HEK293 (cell line): ENCODE measurements at regions not wholly inside any gene's neighbourhood (a gene's known extent, or its start where the extent isn't known, plus 50 kb on each side); places are given as distances from the start of the nearest gene placed in this dataset.
"Not testable (repeated sequence)": the region's sequence is repeated elsewhere in the genome, so short reads cannot be mapped to it uniquely, and the experiment has no call there.

Source experiments
- CTCF ChIA-PET: fragments of 350-600 bp; formaldehyde crosslinking; extraction: SDS; loops from one replicate; lab custom pipeline; 2021; ENCODE audit warnings: antibody characterized with exemption; lab: Yijun Ruan, JAX
- POLR2A ChIA-PET: fragments of 300-600 bp; formaldehyde crosslinking; extraction: SDS; loops from one replicate; lab custom pipeline; 2020; ENCODE audit warnings: antibody characterized with exemption, inconsistent platforms; lab: Yijun Ruan, JAX
- H3K27ac ChIP-seq: fragments of 200-500 bp; sonication (Bioruptor generic); 2 replicates; pipeline ENCODE4 v1.5.1; 2014; ENCODE audit warnings: low read depth, low read length, control low read depth, inconsistent platforms; ENCODE audit errors: extremely low read depth
- H3K36me3 ChIP-seq, 2 experiments: fragments of 200-500 bp in 1 of 2; sonication (Bioruptor generic) in 1 of 2; 1 replicate in 1 of 2; 2 replicates in 1 of 2; pipeline ENCODE4 v1.5.1; 2014 to 2017; ENCODE audit warnings: inconsistent platforms in 2 of 2, low read length in 2 of 2; ENCODE audit not compliant: control insufficient read depth in 2 of 2, insufficient read depth in 1 of 2
- H3K4me1 ChIP-seq: fragments of 200-500 bp; sonication (Bioruptor generic); 2 replicates; pipeline ENCODE4 v1.5.1; 2014; ENCODE audit warnings: mild to moderate bottlenecking, low read length, inconsistent platforms; ENCODE audit not compliant: control insufficient read depth, insufficient read depth
- H3K4me3 ChIP-seq: 2 replicates; pipeline ENCODE4 v1.5.1; 2011; ENCODE audit warnings: low read depth, mild to moderate bottlenecking, control low read depth, low read length, moderate library complexity
- H3K9me3 ChIP-seq: fragments of 200-500 bp; sonication (Bioruptor generic); 2 replicates; pipeline ENCODE4 v1.5.1; 2014; ENCODE audit warnings: low read depth, low read length, inconsistent platforms; ENCODE audit not compliant: control insufficient read depth, insufficient read depth
- ZNF114 ChIP-seq: fragments of 450-650 bp; formaldehyde crosslinking; IDR thresholded peaks from 2 replicates; pipeline ENCODE4 v1.5.0; 2017; ENCODE audit warnings: missing biosample characterization, missing genetic modification characterization
- ZNF280C ChIP-seq: fragments of 450-650 bp; formaldehyde crosslinking; IDR thresholded peaks from 2 replicates; pipeline ENCODE4 v1.5.1; 2016; ENCODE audit warnings: missing biosample characterization, missing genetic modification characterization
- ZNF510 ChIP-seq: fragments of 450-650 bp; formaldehyde crosslinking; IDR thresholded peaks from 2 replicates; pipeline ENCODE4 v1.5.1; 2018; ENCODE audit warnings: mild to moderate bottlenecking, missing genetic modification characterization, missing biosample characterization; ENCODE audit not compliant: insufficient replicate concordance
- ZNF549 ChIP-seq: fragments of 450-650 bp; IDR thresholded peaks from 2 replicates; pipeline ENCODE4 v1.5.1; 2018; ENCODE audit warnings: missing biosample characterization, missing genetic modification characterization, mild to moderate bottlenecking, inconsistent platforms, moderate library complexity
- TF ChIP-seq, protein P1 (sequence below): fragments of 450-650 bp; formaldehyde crosslinking; optimal IDR thresholded peaks from 2 replicates; pipeline ENCODE3; 2016; ENCODE audit warnings: missing biosample characterization, mild to moderate bottlenecking, missing genetic modification characterization

DNA sequence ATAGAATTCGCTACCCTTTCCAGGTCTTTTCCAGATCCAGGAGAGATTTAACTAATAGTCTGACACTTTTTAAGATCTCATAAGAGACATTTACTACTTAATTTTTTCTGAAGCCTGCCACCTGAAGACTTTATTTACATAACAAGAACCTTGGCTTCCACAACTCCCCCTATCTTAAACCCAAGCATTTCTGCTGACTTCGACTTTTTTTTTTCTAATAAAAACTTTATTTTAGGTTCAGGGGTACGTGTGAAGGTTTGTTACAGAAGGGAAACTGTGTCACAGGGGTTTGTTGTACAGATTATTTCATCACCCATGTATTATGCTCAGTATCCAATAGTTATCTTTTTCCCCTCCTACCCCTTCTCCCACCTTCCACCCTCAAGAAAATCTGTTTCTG is 64.9 kb upstream of the OR14J1 start (continued):
- no peak for TF ChIP-seq ZNF280C (tag by site-specific recombination)
- TF ChIP-seq ZNF549 (tag by site-specific recombination): no peak
- no peak for TF ChIP-seq ZNF114 (tag by site-specific recombination)
- no peak for TF ChIP-seq ZNF510
- TF ChIP-seq, protein P1, sequence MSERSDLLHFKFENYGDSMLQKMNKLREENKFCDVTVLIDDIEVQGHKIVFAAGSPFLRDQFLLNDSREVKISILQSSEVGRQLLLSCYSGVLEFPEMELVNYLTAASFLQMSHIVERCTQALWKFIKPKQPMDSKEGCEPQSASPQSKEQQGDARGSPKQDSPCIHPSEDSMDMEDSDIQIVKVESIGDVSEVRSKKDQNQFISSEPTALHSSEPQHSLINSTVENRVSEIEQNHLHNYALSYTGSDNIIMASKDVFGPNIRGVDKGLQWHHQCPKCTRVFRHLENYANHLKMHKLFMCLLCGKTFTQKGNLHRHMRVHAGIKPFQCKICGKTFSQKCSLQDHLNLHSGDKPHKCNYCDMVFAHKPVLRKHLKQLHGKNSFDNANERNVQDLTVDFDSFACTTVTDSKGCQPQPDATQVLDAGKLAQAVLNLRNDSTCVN (tag by site-specific recombination): no peak

DNA sequence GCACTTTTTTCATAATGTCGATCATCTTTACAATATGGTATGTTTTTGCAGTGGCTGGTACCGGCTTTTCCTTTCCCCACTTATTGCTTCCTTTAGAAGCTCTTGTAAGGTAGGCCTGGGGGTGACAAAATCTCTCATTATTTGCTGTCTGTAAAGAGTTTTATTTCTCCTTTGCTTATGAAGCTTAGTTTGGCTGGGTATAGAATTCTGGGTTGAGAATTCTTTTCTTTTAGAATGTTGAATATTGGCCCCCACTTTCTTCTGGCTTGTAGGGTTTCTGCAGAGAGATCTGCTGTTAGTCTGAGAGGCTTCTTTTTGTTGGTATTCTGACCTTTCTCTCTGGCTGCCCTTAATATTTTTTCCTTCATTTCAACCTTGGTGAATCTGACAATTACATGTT is 58.5 kb upstream of the OR14J1 start:
- CTCF ChIA-PET, POLR2A ChIA-PET, H3K27ac ChIP-seq, H3K9me3 ChIP-seq, H3K4me1 ChIP-seq, H3K36me3 ChIP-seq, H3K4me3 ChIP-seq: not testable (repeated sequence)
